Endothelial cell of umbilical vein (primary cell): ENCODE measurements at regions not wholly inside any gene's neighbourhood (a gene's known extent, or its start where the extent isn't known, plus 50 kb on each side); places are given as distances from the start of the nearest gene placed in this dataset.

Source experiments
- FOS ChIP-seq: IDR thresholded peaks from 2 replicates; pipeline ENCODE4 v1.6.1; 2011; ENCODE audit warnings: mild to moderate bottlenecking, low read length, moderate library complexity, borderline replicate concordance; ENCODE audit not compliant: insufficient read depth
- GATA2 ChIP-seq: IDR thresholded peaks from 2 replicates; pipeline ENCODE4 v1.7.0; 2011; ENCODE audit warnings: low read depth, mild to moderate bottlenecking, moderate library complexity, mixed read lengths, low read length; ENCODE audit not compliant: insufficient read length, insufficient read depth
- POLR2A ChIP-seq: IDR thresholded peaks from 2 replicates; pipeline ENCODE4 v1.6.1; 2012; ENCODE audit warnings: low read depth, mild to moderate bottlenecking, control low read depth, low read length
- POLR2AphosphoS5 ChIP-seq: IDR thresholded peaks from 2 replicates; pipeline ENCODE4 v1.6.1; 2012; ENCODE audit warnings: low read depth, mild to moderate bottlenecking, control low read depth, low read length, moderate library complexity; ENCODE audit not compliant: insufficient read depth
- TF ChIP-seq, protein P1 (sequence below), 2 donors: IDR thresholded peaks; 1 replicate in 1 of 2; 2 replicates in 1 of 2; pipeline ENCODE4 v1.5.1; 2011; ENCODE audit warnings: low read length in 2 of 2, mild to moderate bottlenecking in 2 of 2, moderate library complexity in 2 of 2, control low read depth in 1 of 2, inconsistent platforms in 1 of 2, low read depth in 1 of 2; ENCODE audit not compliant: insufficient read depth in 1 of 2; ENCODE audit errors: extremely low read depth in 1 of 2

GRCh38 chr1:69388044-69388443 lies 179.7 kb upstream of the LRRC7 start:
- no peak for TF ChIP-seq POLR2A
- TF ChIP-seq FOS, result no peak
- no peak for TF ChIP-seq GATA2
- TF ChIP-seq, protein P1, sequence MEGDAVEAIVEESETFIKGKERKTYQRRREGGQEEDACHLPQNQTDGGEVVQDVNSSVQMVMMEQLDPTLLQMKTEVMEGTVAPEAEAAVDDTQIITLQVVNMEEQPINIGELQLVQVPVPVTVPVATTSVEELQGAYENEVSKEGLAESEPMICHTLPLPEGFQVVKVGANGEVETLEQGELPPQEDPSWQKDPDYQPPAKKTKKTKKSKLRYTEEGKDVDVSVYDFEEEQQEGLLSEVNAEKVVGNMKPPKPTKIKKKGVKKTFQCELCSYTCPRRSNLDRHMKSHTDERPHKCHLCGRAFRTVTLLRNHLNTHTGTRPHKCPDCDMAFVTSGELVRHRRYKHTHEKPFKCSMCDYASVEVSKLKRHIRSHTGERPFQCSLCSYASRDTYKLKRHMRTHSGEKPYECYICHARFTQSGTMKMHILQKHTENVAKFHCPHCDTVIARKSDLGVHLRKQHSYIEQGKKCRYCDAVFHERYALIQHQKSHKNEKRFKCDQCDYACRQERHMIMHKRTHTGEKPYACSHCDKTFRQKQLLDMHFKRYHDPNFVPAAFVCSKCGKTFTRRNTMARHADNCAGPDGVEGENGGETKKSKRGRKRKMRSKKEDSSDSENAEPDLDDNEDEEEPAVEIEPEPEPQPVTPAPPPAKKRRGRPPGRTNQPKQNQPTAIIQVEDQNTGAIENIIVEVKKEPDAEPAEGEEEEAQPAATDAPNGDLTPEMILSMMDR (IDR thresholded peaks at IDR 0.05; ENCODE audit: extremely low read depth in 1 of 2, insufficient read depth in 1 of 2, low read depth in 1 of 2, low read length in 2 of 2), result no peak
- no peak for TF ChIP-seq POLR2AphosphoS5
